Vagina (tissue), 2 donors: ENCODE measurements at regions not wholly inside any gene's neighbourhood (a gene's known extent, or its start where the extent isn't known, plus 50 kb on each side); places are given as distances from the start of the nearest gene placed in this dataset.

Experiments
- DNase-seq, 2 donors: peaks; one replicate each; pipeline ENCODE4 v3.0.0-alpha.2; 2017; ENCODE audit errors: extremely low spot score in 2 of 2
- H3K27ac ChIP-seq: fragments of 200-600 bp; sonication (generic); one replicate; pipeline ENCODE4 v1.5.1; 2019
- H3K27me3 ChIP-seq: fragments of 200-600 bp; sonication (generic); one replicate; pipeline ENCODE4 v1.5.1; 2019
- H3K36me3 ChIP-seq, 2 donors: fragments of 200-600 bp; sonication (generic); one replicate each; pipeline ENCODE4 v1.5.1; 2017 to 2019
- H3K4me1 ChIP-seq: fragments of 200-600 bp; sonication (generic); one replicate; pipeline ENCODE4 v1.5.1; 2019
- H3K4me3 ChIP-seq, 2 donors: fragments of 200-600 bp; sonication (generic); 1 replicate in 1 of 2; 2 replicates in 1 of 2; pipeline ENCODE4 v1.5.1; 2016 to 2019
- H3K9me3 ChIP-seq: fragments of 200-600 bp; sonication (generic); one replicate; pipeline ENCODE4 v1.5.1; 2019
- CTCF ChIP-seq, 3 experiments: fragments of 450-650 bp in 2 of 3; fragments of 200-600 bp in 1 of 3; sonication (generic) in 1 of 3; IDR thresholded peaks; one replicate each; pipeline ENCODE4 v1.5.1; 2017 to 2019; ENCODE audit warnings: antibody characterized with exemption in 3 of 3, mild to moderate bottlenecking in 2 of 3, moderate library complexity in 2 of 3
- POLR2A ChIP-seq, 2 donors: fragments of 450-650 bp; IDR thresholded peaks; one replicate each; pipeline ENCODE4 v1.6.1; 2017; ENCODE audit warnings: antibody characterized with exemption in 2 of 2, mild to moderate bottlenecking in 2 of 2, moderate library complexity in 2 of 2
- POLR2AphosphoS5 ChIP-seq, 2 donors: sonication (generic); formaldehyde crosslinking; IDR thresholded peaks; one replicate each; pipeline ENCODE4 v1.9.0; 2017; ENCODE audit warnings: antibody characterized with exemption in 2 of 2, mild to moderate bottlenecking in 2 of 2, low read depth in 1 of 2; ENCODE audit not compliant: insufficient read depth in 1 of 2
- intact Hi-C: fragments of 100-400 bp; cut with DNase I; formaldehyde crosslinking; loops from one replicate; pipeline ENCODE4 v1.15.1; 2023

DNA sequence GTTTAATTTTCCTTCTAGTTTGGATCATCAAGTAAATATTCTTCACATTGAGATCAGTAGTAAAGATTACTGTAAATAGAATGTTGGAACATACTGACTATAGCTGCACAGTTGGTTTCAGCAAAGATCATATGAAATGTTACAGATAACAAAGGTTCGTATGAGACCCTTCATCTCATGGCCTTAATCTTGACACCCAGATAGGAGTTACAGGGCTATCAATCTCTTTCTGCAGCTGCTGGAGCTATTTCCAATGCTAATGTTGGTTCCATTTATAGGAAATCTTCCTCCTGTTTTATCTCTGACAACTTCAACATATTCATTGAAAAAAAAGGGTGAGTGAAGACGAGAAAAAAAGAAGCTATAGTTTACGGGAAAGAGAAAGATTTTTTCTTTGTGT is 495.6 kb downstream of the JRKL start:
- intact Hi-C loops = no loop called here

GRCh38 chr11:96885912-96886311 is 496.1 kb downstream of the JRKL start:
- DNase-seq = no peak
- TF ChIP-seq CTCF (IDR thresholded peaks at IDR 0.05) = no peak
- no peak for TF ChIP-seq POLR2AphosphoS5 (IDR thresholded peaks at IDR 0.05; ENCODE audit: insufficient read depth in 1 of 2, low read depth in 1 of 2)
- TF ChIP-seq POLR2A (IDR thresholded peaks at IDR 0.05) = no peak
- H3K9me3 ChIP-seq = no peaks in the 10 kb centered on the region

More for the DNA sequence above, 495.6 kb downstream of the JRKL start:
- no peaks in the 10 kb centered on the region for H3K4me1 ChIP-seq
- no peak overlapping the region for H3K27ac ChIP-seq
- H3K9me3 ChIP-seq = no peaks in the 10 kb centered on the region
- no peaks in the 10 kb centered on the region for H3K36me3 ChIP-seq
- TF ChIP-seq CTCF (IDR thresholded peaks at IDR 0.05) (no peak), POLR2A (IDR thresholded peaks at IDR 0.05) (no peak), POLR2AphosphoS5 (IDR thresholded peaks at IDR 0.05; ENCODE audit: insufficient read depth in 1 of 2, low read depth in 1 of 2) (no peak)
- no peak for DNase-seq
- H3K4me3 ChIP-seq = no peak overlapping the region
- H3K27me3 ChIP-seq = no peaks in the 10 kb centered on the region

GRCh38 chr11:96893988-96894387 is 504.2 kb downstream of the JRKL start:
- H3K27me3 ChIP-seq = no peaks in the 10 kb centered on the region
- H3K4me1 ChIP-seq = no peaks in the 10 kb centered on the region
- no peak overlapping the region for H3K4me3 ChIP-seq
- no peaks in the 10 kb centered on the region for H3K36me3 ChIP-seq
- no peak overlapping the region for H3K27ac ChIP-seq
- H3K9me3 ChIP-seq = no peaks in the 10 kb centered on the region
- no peak for TF ChIP-seq POLR2A (IDR thresholded peaks at IDR 0.05)
- no peak for TF ChIP-seq POLR2AphosphoS5 (IDR thresholded peaks at IDR 0.05; ENCODE audit: insufficient read depth in 1 of 2, low read depth in 1 of 2)
- no peak for TF ChIP-seq CTCF (IDR thresholded peaks at IDR 0.05)
- intact Hi-C loops = no loop called here
- no peak for DNase-seq

More at GRCh38 chr11:96885912-96886311, 496.1 kb downstream of the JRKL start:
- intact Hi-C loops = no loop called here
- H3K27ac ChIP-seq = no peak overlapping the region
- no peaks in the 10 kb centered on the region for H3K4me1 ChIP-seq
- no peak overlapping the region for H3K4me3 ChIP-seq
- H3K27me3 ChIP-seq = no peaks in the 10 kb centered on the region
- H3K36me3 ChIP-seq = no peaks in the 10 kb centered on the region

DNA sequence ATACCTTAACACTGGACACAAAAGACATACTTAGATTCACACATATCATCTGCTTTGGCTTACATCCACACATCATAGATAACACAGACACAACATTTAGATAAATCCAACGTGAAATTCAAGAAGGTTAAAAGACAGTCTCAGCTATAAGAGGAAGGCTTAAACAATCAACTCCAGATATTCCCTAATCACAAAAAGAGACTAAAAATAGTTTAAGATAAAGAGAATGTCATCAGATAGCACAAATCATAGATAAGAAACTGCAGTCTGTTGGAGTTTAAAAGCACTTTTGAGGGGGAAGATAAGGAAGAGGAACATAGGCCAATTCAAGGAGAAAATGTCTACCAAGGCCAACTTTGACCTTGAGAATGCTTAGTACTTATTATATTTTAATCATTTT is 504.8 kb downstream of the JRKL start:
- Histone ChIP-seq H3K4me1 (no peaks in the 10 kb centered on the region), H3K9me3 (no peaks in the 10 kb centered on the region), H3K4me3 (no peak overlapping the region), H3K27ac (no peak overlapping the region), H3K27me3 (no peaks in the 10 kb centered on the region), H3K36me3 (no peaks in the 10 kb centered on the region)
- TF ChIP-seq POLR2A (IDR thresholded peaks at IDR 0.05) = no peak
- DNase-seq = no peak
- intact Hi-C loops = no loop called here

DNA sequence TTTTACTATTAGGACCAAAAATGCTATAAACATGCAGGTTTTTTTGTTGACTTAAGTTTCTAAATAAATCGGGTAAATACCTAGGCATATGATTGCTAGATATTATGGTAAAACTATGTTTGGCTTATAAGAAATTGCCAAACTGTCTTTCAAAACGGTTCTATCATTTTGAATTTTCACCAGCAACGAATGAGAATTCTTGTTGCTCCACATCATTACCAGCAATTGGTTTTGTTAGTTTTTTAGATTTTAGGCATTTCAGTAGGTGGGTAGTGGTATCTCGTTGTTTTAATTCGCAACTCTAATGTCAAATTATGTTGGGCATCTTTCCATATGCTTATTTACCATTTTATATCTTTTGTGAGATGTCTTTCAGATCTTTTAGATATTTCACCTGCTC is 510.2 kb downstream of the JRKL start:
- Histone ChIP-seq H3K27me3 (no peaks in the 10 kb centered on the region), H3K27ac (no peak overlapping the region), H3K36me3 (no peaks in the 10 kb centered on the region), H3K4me1 (no peaks in the 10 kb centered on the region), H3K9me3 (no peaks in the 10 kb centered on the region), H3K4me3 (no peak overlapping the region)
- intact Hi-C loops = no loop called here
- no peak for DNase-seq
- TF ChIP-seq CTCF (IDR thresholded peaks at IDR 0.05) = no peak
- TF ChIP-seq POLR2A (IDR thresholded peaks at IDR 0.05) = no peak
- TF ChIP-seq POLR2AphosphoS5 (IDR thresholded peaks at IDR 0.05; ENCODE audit: insufficient read depth in 1 of 2, low read depth in 1 of 2) = no peak

- TF ChIP-seq POLR2A (IDR thresholded peaks at IDR 0.05) = no peak
- no peak for TF ChIP-seq POLR2AphosphoS5 (IDR thresholded peaks at IDR 0.05; ENCODE audit: insufficient read depth in 1 of 2, low read depth in 1 of 2)
- no peak for TF ChIP-seq CTCF (IDR thresholded peaks at IDR 0.05)
- no peak overlapping the region for H3K4me3 ChIP-seq
- no peak overlapping the region for H3K27ac ChIP-seq
- H3K4me1 ChIP-seq = no peaks in the 10 kb centered on the region
- no peak for DNase-seq
- intact Hi-C loops = no loop called here
- no peaks in the 10 kb centered on the region for H3K36me3 ChIP-seq
- no peaks in the 10 kb centered on the region for H3K27me3 ChIP-seq
- H3K9me3 ChIP-seq = no peaks in the 10 kb centered on the region
Measured at GRCh38 chr11:96905143-96905542, 515.3 kb downstream of the JRKL start.
